Thyroid gland (tissue), 4 donors: ENCODE measurements at regions not wholly inside any gene's neighbourhood (a gene's known extent, or its start where the extent isn't known, plus 50 kb on each side); places are given as distances from the start of the nearest gene placed in this dataset.

Experiments used
- DNase-seq, 2 donors: peaks; one replicate each; pipeline ENCODE4 v3.0.0-alpha.2; 2019
- H3K27ac ChIP-seq, 3 donors: fragments of 200-600 bp; sonication (generic); 1 replicate in 2 of 3; 2 replicates in 1 of 3; pipeline ENCODE4 v1.5.1; 2016 to 2019; ENCODE audit warnings: mild to moderate bottlenecking in 1 of 3, moderate library complexity in 1 of 3
- H3K27me3 ChIP-seq: fragments of 200-600 bp; sonication (generic); one replicate; pipeline ENCODE4 v1.5.1; 2019
- H3K36me3 ChIP-seq, 2 donors: fragments of 200-600 bp; sonication (generic); one replicate each; pipeline ENCODE4 v1.5.1; 2016 to 2019
- H3K4me1 ChIP-seq, 2 donors: fragments of 200-600 bp; sonication (generic); one replicate each; pipeline ENCODE4 v1.5.1; 2017 to 2019
- H3K4me3 ChIP-seq, 3 donors: fragments of 200-600 bp; sonication (generic); replicated peaks in 1 of 3; 1 replicate in 2 of 3; 2 replicates in 1 of 3; pipeline ENCODE4 v1.5.1; 2016; ENCODE audit warnings: mild to moderate bottlenecking in 1 of 3
- H3K9me3 ChIP-seq: fragments of 200-600 bp; sonication (generic); one replicate; pipeline ENCODE4 v1.5.1; 2017
- CTCF ChIP-seq, 6 experiments: fragments of 200-600 bp in 3 of 6; fragments of 450-650 bp in 3 of 6; sonication (generic) in 3 of 6; IDR thresholded peaks; one replicate each; pipeline ENCODE4 v1.5.1; 2016 to 2019; ENCODE audit warnings: antibody characterized with exemption in 6 of 6, mild to moderate bottlenecking in 2 of 6, inconsistent platforms in 1 of 6, moderate library complexity in 1 of 6
- POLR2A ChIP-seq, 2 donors: fragments of 450-650 bp; IDR thresholded peaks; one replicate each; pipeline ENCODE4 v1.6.1; 2017; ENCODE audit warnings: antibody characterized with exemption in 2 of 2, mild to moderate bottlenecking in 2 of 2, moderate library complexity in 1 of 2
- WGBS, 2 donors: methylation state at CpG; one replicate each; pipeline ENCODE4 v1.1.5; 2017; 5-methylcytosine and 5-hydroxymethylcytosine counted together
- intact Hi-C: fragments of 100-400 bp; cut with DNase I; formaldehyde crosslinking; loops from one replicate; pipeline ENCODE4 v1.15.1; 2023

- 90 to 93% methylated on average over 8 of the region's 8 CpGs for WGBS, 2 donors
- intact Hi-C loops: no loop called here
- TF ChIP-seq CTCF (IDR thresholded peaks at IDR 0.05) (no peak), POLR2A (IDR thresholded peaks at IDR 0.05) (no peak)
- DNase-seq: no peak
- no peak overlapping the region for H3K4me3 ChIP-seq
- H3K27ac ChIP-seq: no peak overlapping the region
- no peaks in the 10 kb centered on the region for H3K9me3 ChIP-seq
- H3K27me3 ChIP-seq: no peaks in the 10 kb centered on the region
- peaks cover 0 to 6% of the 10 kb centered on the region in 2 donors for H3K4me1 ChIP-seq
- H3K36me3 ChIP-seq: no peaks in the 10 kb centered on the region
These were observed 404.2 kb upstream of the CDIN1 start for GRCh38 chr15:36175186-36175740.

GRCh38 chr15:36175741-36176291, 403.6 kb upstream of the CDIN1 start:
- DNase-seq: no peak
- H3K4me3 ChIP-seq: no peak overlapping the region
- WGBS, 2 donors: 62 to 64% methylated on average over 2 of the region's 2 CpGs
- H3K9me3 ChIP-seq: no peaks in the 10 kb centered on the region
- no peaks in the 10 kb centered on the region for H3K36me3 ChIP-seq
- intact Hi-C loops: no loop called here
- no peaks in the 10 kb centered on the region for H3K27me3 ChIP-seq
- TF ChIP-seq CTCF (IDR thresholded peaks at IDR 0.05) (no peak), POLR2A (IDR thresholded peaks at IDR 0.05) (no peak)
- H3K4me1 ChIP-seq: peaks cover 0 to 6% of the 10 kb centered on the region in 2 donors
- H3K27ac ChIP-seq: no peak overlapping the region

GRCh38 chr15:36177590-36178302, 401.7 kb upstream of the CDIN1 start:
- Histone ChIP-seq H3K27ac (no peak overlapping the region), H3K27me3 (no peaks in the 10 kb centered on the region), H3K36me3 (no peaks in the 10 kb centered on the region), H3K4me1 (peaks cover 0 to 6% of the 10 kb centered on the region in 2 donors), H3K9me3 (no peaks in the 10 kb centered on the region), H3K4me3 (no peak overlapping the region)
- DNase-seq: no peak
- TF ChIP-seq POLR2A (IDR thresholded peaks at IDR 0.05): no peak
- no peak for TF ChIP-seq CTCF (IDR thresholded peaks at IDR 0.05)
- intact Hi-C loops: no loop called here
- WGBS, 2 donors: 36 to 81% methylated on average over 1 of the region's 1 CpG

- WGBS, 2 donors: 74 to 81% methylated on average over 2 of the region's 2 CpGs
- H3K27ac ChIP-seq: no peak overlapping the region
- no peak for DNase-seq
These were observed 401.2 kb upstream of the CDIN1 start for GRCh38 chr15:36178303-36178633.

More at GRCh38 chr15:36178303-36178633, 401.2 kb upstream of the CDIN1 start:
- H3K36me3 ChIP-seq: no peaks in the 10 kb centered on the region
- H3K9me3 ChIP-seq: no peaks in the 10 kb centered on the region
- no peak overlapping the region for H3K4me3 ChIP-seq
- peaks cover 0 to 6% of the 10 kb centered on the region in 2 donors for H3K4me1 ChIP-seq
- TF ChIP-seq POLR2A (IDR thresholded peaks at IDR 0.05) (no peak), CTCF (IDR thresholded peaks at IDR 0.05) (no peak)
- intact Hi-C loops: no loop called here
- H3K27me3 ChIP-seq: no peaks in the 10 kb centered on the region
